Choroid plexus epithelial cell (primary cell): ENCODE measurements at regions not wholly inside any gene's neighbourhood (a gene's known extent, or its start where the extent isn't known, plus 50 kb on each side); places are given as distances from the start of the nearest gene placed in this dataset.

ENCODE experiments used
- DNase-seq: peaks from one replicate; pipeline ENCODE4 v3.0.0-alpha.2; 2010; ENCODE audit warnings: low read depth
- H3K4me3 ChIP-seq: 2 replicates; pipeline ENCODE4 v1.5.1; 2011; ENCODE audit warnings: low read depth, mild to moderate bottlenecking, control low read depth, low read length, moderate library complexity
- CTCF ChIP-seq: conservative IDR thresholded peaks from 2 replicates; pipeline ENCODE4 v1.5.1; 2011; ENCODE audit warnings: low read depth, mild to moderate bottlenecking, control low read depth, inconsistent platforms, low read length, moderate library complexity

- no peak for TF ChIP-seq CTCF
- H3K4me3 ChIP-seq = no peak overlapping the region
- DNase-seq = peak; percentile 24
Observed at GRCh38 chr6:20038410-20039204, 173.7 kb downstream of the MBOAT1 start.

- no peak overlapping the region for H3K4me3 ChIP-seq
- no peak for TF ChIP-seq CTCF
- no peak for DNase-seq
Observed at GRCh38 chr6:20044883-20045282, 167.4 kb downstream of the MBOAT1 start.
